OCI-LY3 (cell line): ENCODE measurements at regions not wholly inside any gene's neighbourhood (a gene's known extent, or its start where the extent isn't known, plus 50 kb on each side); places are given as distances from the start of the nearest gene placed in this dataset.

Experiments
- EZH2phosphoT487 ChIP-seq: fragments of 200-600 bp; shearing (Covaris generic); IDR thresholded peaks from 2 replicates; pipeline ENCODE4 v1.6.1; 2018; ENCODE audit warnings: antibody characterized with exemption, mixed run types, low read depth
- TF ChIP-seq, protein P1 (sequence below): fragments of 200-600, 300-600 bp; sonication (generic); IDR thresholded peaks from 2 replicates; pipeline ENCODE4 v1.5.1; 2014; ENCODE audit warnings: antibody characterized with exemption, low read length, low read depth

DNA sequence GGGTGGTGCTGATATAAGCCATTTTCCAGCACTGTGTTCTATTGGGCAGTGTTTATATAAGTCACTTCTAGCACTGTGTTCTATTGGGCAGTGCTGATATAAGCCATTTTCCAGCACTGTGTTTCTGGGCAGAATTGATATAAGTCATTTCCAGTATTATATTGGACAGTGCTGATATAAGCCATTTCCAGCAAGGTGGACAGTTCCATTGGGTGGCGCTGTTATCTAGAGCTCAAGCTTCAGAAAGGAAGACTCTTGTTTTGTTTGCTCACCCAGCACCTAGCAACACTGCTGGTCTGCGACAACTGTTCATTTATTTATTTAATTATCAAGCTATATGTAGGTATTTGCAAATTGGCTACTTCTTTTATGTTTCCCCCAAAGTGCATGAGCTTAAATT, 690.3 kb downstream of the AACS start:
- TF ChIP-seq, protein P1, sequence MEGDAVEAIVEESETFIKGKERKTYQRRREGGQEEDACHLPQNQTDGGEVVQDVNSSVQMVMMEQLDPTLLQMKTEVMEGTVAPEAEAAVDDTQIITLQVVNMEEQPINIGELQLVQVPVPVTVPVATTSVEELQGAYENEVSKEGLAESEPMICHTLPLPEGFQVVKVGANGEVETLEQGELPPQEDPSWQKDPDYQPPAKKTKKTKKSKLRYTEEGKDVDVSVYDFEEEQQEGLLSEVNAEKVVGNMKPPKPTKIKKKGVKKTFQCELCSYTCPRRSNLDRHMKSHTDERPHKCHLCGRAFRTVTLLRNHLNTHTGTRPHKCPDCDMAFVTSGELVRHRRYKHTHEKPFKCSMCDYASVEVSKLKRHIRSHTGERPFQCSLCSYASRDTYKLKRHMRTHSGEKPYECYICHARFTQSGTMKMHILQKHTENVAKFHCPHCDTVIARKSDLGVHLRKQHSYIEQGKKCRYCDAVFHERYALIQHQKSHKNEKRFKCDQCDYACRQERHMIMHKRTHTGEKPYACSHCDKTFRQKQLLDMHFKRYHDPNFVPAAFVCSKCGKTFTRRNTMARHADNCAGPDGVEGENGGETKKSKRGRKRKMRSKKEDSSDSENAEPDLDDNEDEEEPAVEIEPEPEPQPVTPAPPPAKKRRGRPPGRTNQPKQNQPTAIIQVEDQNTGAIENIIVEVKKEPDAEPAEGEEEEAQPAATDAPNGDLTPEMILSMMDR, result no peak
- no peak for TF ChIP-seq EZH2phosphoT487
